ENCODE measurements at regions not wholly inside any gene's neighbourhood (a gene's known extent, or its start where the extent isn't known, plus 50 kb on each side); places are given as distances from the start of the nearest gene placed in this dataset.

- Histone ChIP-seq H3F3A (ENCODE audit: low read depth) (no peaks in the 10 kb centered on the region), H3K36me3 (no peaks in the 10 kb centered on the region), H4K20me1 (ENCODE audit: low read depth) (no peaks in the 10 kb centered on the region), H3K27ac (no peak overlapping the region), H3K4me3 (no peak overlapping the region), H3K9ac (no peak overlapping the region), H3K9me3 (ENCODE audit: low read depth) (no peaks in the 10 kb centered on the region), H2AFZ (replicated peaks) (no peak overlapping the region), H3K79me2 (ENCODE audit: low read depth) (no peaks in the 10 kb centered on the region), H3K27me3 (no peaks in the 10 kb centered on the region), H3K4me2 (no peak overlapping the region), H3K4me1 (no peaks in the 10 kb centered on the region)
- H3K36me3 Mint-ChIP-seq: no peaks in the 10 kb centered on the region
- H3K27me3 Mint-ChIP-seq (ENCODE audit: insufficient read depth, low read depth): no peaks in the 10 kb centered on the region
- TF ChIP-seq EZH2phosphoT487 (IDR thresholded peaks at IDR 0.05): no peak
- TF ChIP-seq, protein P1, sequence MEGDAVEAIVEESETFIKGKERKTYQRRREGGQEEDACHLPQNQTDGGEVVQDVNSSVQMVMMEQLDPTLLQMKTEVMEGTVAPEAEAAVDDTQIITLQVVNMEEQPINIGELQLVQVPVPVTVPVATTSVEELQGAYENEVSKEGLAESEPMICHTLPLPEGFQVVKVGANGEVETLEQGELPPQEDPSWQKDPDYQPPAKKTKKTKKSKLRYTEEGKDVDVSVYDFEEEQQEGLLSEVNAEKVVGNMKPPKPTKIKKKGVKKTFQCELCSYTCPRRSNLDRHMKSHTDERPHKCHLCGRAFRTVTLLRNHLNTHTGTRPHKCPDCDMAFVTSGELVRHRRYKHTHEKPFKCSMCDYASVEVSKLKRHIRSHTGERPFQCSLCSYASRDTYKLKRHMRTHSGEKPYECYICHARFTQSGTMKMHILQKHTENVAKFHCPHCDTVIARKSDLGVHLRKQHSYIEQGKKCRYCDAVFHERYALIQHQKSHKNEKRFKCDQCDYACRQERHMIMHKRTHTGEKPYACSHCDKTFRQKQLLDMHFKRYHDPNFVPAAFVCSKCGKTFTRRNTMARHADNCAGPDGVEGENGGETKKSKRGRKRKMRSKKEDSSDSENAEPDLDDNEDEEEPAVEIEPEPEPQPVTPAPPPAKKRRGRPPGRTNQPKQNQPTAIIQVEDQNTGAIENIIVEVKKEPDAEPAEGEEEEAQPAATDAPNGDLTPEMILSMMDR (IDR thresholded peaks at IDR 0.05): no peak
- TF ChIP-seq EZH2 (IDR thresholded peaks at IDR 0.05): no peak
- DNase-seq (ENCODE audit: low spot score): no peak
- H3K4me1 Mint-ChIP-seq: peaks cover 9% of the 10 kb centered on the region
- H3K4me3 Mint-ChIP-seq: no peak overlapping the region
- peaks cover 10% of the 10 kb centered on the region for H3K9me3 Mint-ChIP-seq
- no peak overlapping the region for H3K27ac Mint-ChIP-seq
Measured at GRCh38 chr16:52799149-52799548, 252.2 kb upstream of the TOX3 start.

GRCh38 chr16:52787709-52788108 lies 240.8 kb upstream of the TOX3 start:
- Histone ChIP-seq H3K4me2 (peak overlapping the region; percentile 32), H3K79me2 (ENCODE audit: low read depth) (no peaks in the 10 kb centered on the region), H2AFZ (replicated peaks) (no peak overlapping the region), H3K36me3 (no peaks in the 10 kb centered on the region), H3K9me3 (ENCODE audit: low read depth) (no peaks in the 10 kb centered on the region), H3F3A (ENCODE audit: low read depth) (no peaks in the 10 kb centered on the region), H3K27ac (no peak overlapping the region), H3K9ac (no peak overlapping the region), H3K4me3 (no peak overlapping the region), H3K27me3 (no peaks in the 10 kb centered on the region), H4K20me1 (ENCODE audit: low read depth) (no peaks in the 10 kb centered on the region), H3K4me1 (peaks cover 11% of the 10 kb centered on the region)
- H3K4me3 Mint-ChIP-seq: no peak overlapping the region
- TF ChIP-seq EZH2 (IDR thresholded peaks at IDR 0.05) (no peak), EZH2phosphoT487 (IDR thresholded peaks at IDR 0.05) (no peak)
- TF ChIP-seq, protein P1 (IDR thresholded peaks at IDR 0.05): no peak
- H3K27ac Mint-ChIP-seq: peak overlapping the region; percentile 87
- DNase-seq (ENCODE audit: low spot score): peak; percentile 27
- peaks cover 2% of the 10 kb centered on the region for H3K27me3 Mint-ChIP-seq (ENCODE audit: insufficient read depth, low read depth)
- peaks cover 19% of the 10 kb centered on the region for H3K4me1 Mint-ChIP-seq
- no peaks in the 10 kb centered on the region for H3K9me3 Mint-ChIP-seq
- H3K36me3 Mint-ChIP-seq: no peaks in the 10 kb centered on the region

GRCh38 chr16:52786091-52786490 lies 239.1 kb upstream of the TOX3 start:
- H3K36me3 Mint-ChIP-seq: no peaks in the 10 kb centered on the region

More at GRCh38 chr16:52786091-52786490, 239.1 kb upstream of the TOX3 start:
- Histone ChIP-seq H4K20me1 (ENCODE audit: low read depth) (no peaks in the 10 kb centered on the region), H3K27me3 (no peaks in the 10 kb centered on the region), H3K4me2 (no peak overlapping the region), H3K4me1 (peaks cover 14% of the 10 kb centered on the region), H3F3A (ENCODE audit: low read depth) (no peaks in the 10 kb centered on the region), H3K36me3 (no peaks in the 10 kb centered on the region), H3K79me2 (ENCODE audit: low read depth) (no peaks in the 10 kb centered on the region), H2AFZ (replicated peaks) (peak overlapping the region; percentile 73), H3K9ac (no peak overlapping the region), H3K4me3 (no peak overlapping the region), H3K27ac (no peak overlapping the region), H3K9me3 (ENCODE audit: low read depth) (no peaks in the 10 kb centered on the region)
- Mint-ChIP-seq H3K27me3 (ENCODE audit: insufficient read depth, low read depth) (peaks cover 2% of the 10 kb centered on the region), H3K9me3 (no peaks in the 10 kb centered on the region), H3K27ac (no peak overlapping the region), H3K4me1 (peaks cover 23% of the 10 kb centered on the region), H3K4me3 (no peak overlapping the region)
- DNase-seq (ENCODE audit: low spot score): no peak
- no peak for TF ChIP-seq EZH2phosphoT487 (IDR thresholded peaks at IDR 0.05)
- TF ChIP-seq, protein P1 (IDR thresholded peaks at IDR 0.05): no peak
- TF ChIP-seq EZH2 (IDR thresholded peaks at IDR 0.05): no peak

All from neural progenitor cell (in vitro differentiated cells).